Spleen (tissue), 11 donors: ENCODE measurements at regions not wholly inside any gene's neighbourhood (a gene's known extent, or its start where the extent isn't known, plus 50 kb on each side); places are given as distances from the start of the nearest gene placed in this dataset.

Source experiments
- DNase-seq: peaks from one replicate; pipeline ENCODE4 v3.0.0-alpha.2; 2020
- H3K27ac ChIP-seq, 8 donors: fragments of 200-600 bp; sonication (generic) in 7 of 8; 1 replicate in 4 of 8; 2 replicates in 4 of 8; pipeline versions ENCODE4 v1.5.0 to v1.8.0; 2016 to 2021; ENCODE audit warnings: inconsistent platforms in 4 of 8, mild to moderate bottlenecking in 4 of 8, moderate library complexity in 1 of 8
- H3K27me3 ChIP-seq, 7 donors: fragments of 200-600 bp; sonication (generic) in 6 of 7; replicated peaks in 1 of 7; 1 replicate in 4 of 7; 2 replicates in 3 of 7; pipeline versions ENCODE4 v1.5.0 to v1.8.0; 2016 to 2021; ENCODE audit warnings: inconsistent platforms in 3 of 7, mild to moderate bottlenecking in 1 of 7
- H3K36me3 ChIP-seq, 6 donors: fragments of 200-600 bp; sonication (generic) in 5 of 6; 1 replicate in 4 of 6; 2 replicates in 2 of 6; pipeline versions ENCODE4 v1.5.0 to v1.8.0; 2016 to 2021; ENCODE audit warnings: inconsistent platforms in 2 of 6
- H3K4me1 ChIP-seq, 6 donors: fragments of 200-600 bp; sonication (generic) in 5 of 6; 1 replicate in 3 of 6; 2 replicates in 3 of 6; pipeline versions ENCODE4 v1.5.0 to v1.8.0; 2016 to 2021; ENCODE audit warnings: inconsistent platforms in 3 of 6
- H3K4me3 ChIP-seq, 8 donors: fragments of 200-600 bp; sonication (generic) in 7 of 8; 1 replicate in 4 of 8; 2 replicates in 4 of 8; pipeline versions ENCODE4 v1.5.0 to v1.8.0; 2016 to 2021; ENCODE audit warnings: inconsistent platforms in 4 of 8, mild to moderate bottlenecking in 4 of 8, moderate library complexity in 2 of 8
- H3K9me3 ChIP-seq, 8 donors: fragments of 200-600 bp; sonication (generic) in 7 of 8; 1 replicate in 4 of 8; 2 replicates in 4 of 8; pipeline versions ENCODE4 v1.5.0 to v1.8.0; 2016 to 2021; ENCODE audit warnings: inconsistent platforms in 4 of 8
- CTCF ChIP-seq, 11 experiments: fragments of 200-600 bp in 7 of 11; fragments of 450-650 bp in 4 of 11; sonication (generic) in 4 of 11; IDR thresholded peaks in 8 of 11; conservative IDR thresholded peaks in 3 of 11; 1 replicate in 7 of 11; 2 replicates in 4 of 11; pipeline versions ENCODE4 v1.4.0 to v1.8.0; 2016 to 2021; ENCODE audit warnings: antibody characterized with exemption in 11 of 11, inconsistent platforms in 4 of 11, mild to moderate bottlenecking in 1 of 11
- POLR2A ChIP-seq, 3 donors: fragments of 450-650 bp; IDR thresholded peaks; one replicate each; pipeline ENCODE4 v1.5.1; 2017; ENCODE audit warnings: antibody characterized with exemption in 3 of 3, mild to moderate bottlenecking in 1 of 3
- POLR2AphosphoS5 ChIP-seq, 3 donors: sonication (generic); formaldehyde crosslinking; IDR thresholded peaks; one replicate each; pipeline ENCODE4 v1.5.1; 2017; ENCODE audit warnings: antibody characterized with exemption in 3 of 3
- WGBS, 5 donors: extraction: QIAGEN DNeasy Blood & Tissue Kit in 3 of 5; methylation state at CpG; one replicate each; pipeline versions ENCODE4 v1.1.5 to v1.1.7; 2013 to 2018; 5-methylcytosine and 5-hydroxymethylcytosine counted together
- intact Hi-C: fragments of 100-400 bp; cut with DNase I; formaldehyde crosslinking; loops from one replicate; pipeline ENCODE4 v1.15.0; 2023; ENCODE audit warnings: low total_unique reads
- donor health status: healthy with polysubstance abuse.
- donor health status: DM: no; HTN: no; CAD: no; lungs with moderate emphysema.
- donor health status: DM: no; HTN: no; CAD: no.
- donor health status: Bipolar disorder and iron deficiency.
- donor health status: healthy.
- donor health status: DM: no; HTN: no; CAD: no.
- donor health status: DM: yes; HTN: yes; CAD: no.

- no peak overlapping the region for H3K27ac ChIP-seq
- TF ChIP-seq CTCF (IDR thresholded peaks at IDR 0.05 in 8 of 11, conservative IDR thresholded peaks at IDR 0.05 in 3 of 11) = no peak
- no peak for TF ChIP-seq POLR2A (IDR thresholded peaks at IDR 0.05)
- TF ChIP-seq POLR2AphosphoS5 (IDR thresholded peaks at IDR 0.05) = no peak
These were observed 145.3 kb upstream of the ADAMTS5 start for GRCh38 chr21:27112186-27112585.

GRCh38 chr21:27110956-27111355 is 144.1 kb upstream of the ADAMTS5 start:
- Histone ChIP-seq H3K36me3 (no peaks in the 10 kb centered on the region), H3K4me1 (no peaks in the 10 kb centered on the region), H3K4me3 (no peak overlapping the region), H3K27me3 (no peaks in the 10 kb centered on the region), H3K27ac (no peak overlapping the region), H3K9me3 (no peaks in the 10 kb centered on the region)
- intact Hi-C loops = no loop called here
- 38 to 69% (median 60%) methylated on average over 2 of the region's 2 CpGs for WGBS, 5 donors
- no peak for TF ChIP-seq CTCF (IDR thresholded peaks at IDR 0.05 in 8 of 11, conservative IDR thresholded peaks at IDR 0.05 in 3 of 11)
- no peak for TF ChIP-seq POLR2AphosphoS5 (IDR thresholded peaks at IDR 0.05)
- TF ChIP-seq POLR2A (IDR thresholded peaks at IDR 0.05) = no peak
- no peak for DNase-seq

More at GRCh38 chr21:27112186-27112585, 145.3 kb upstream of the ADAMTS5 start:
- no peak overlapping the region for H3K4me3 ChIP-seq
- H3K27me3 ChIP-seq = no peaks in the 10 kb centered on the region
- H3K36me3 ChIP-seq = no peaks in the 10 kb centered on the region
- intact Hi-C loops = no loop called here
- no peak for DNase-seq
- H3K4me1 ChIP-seq = no peaks in the 10 kb centered on the region
- no peaks in the 10 kb centered on the region for H3K9me3 ChIP-seq

DNA sequence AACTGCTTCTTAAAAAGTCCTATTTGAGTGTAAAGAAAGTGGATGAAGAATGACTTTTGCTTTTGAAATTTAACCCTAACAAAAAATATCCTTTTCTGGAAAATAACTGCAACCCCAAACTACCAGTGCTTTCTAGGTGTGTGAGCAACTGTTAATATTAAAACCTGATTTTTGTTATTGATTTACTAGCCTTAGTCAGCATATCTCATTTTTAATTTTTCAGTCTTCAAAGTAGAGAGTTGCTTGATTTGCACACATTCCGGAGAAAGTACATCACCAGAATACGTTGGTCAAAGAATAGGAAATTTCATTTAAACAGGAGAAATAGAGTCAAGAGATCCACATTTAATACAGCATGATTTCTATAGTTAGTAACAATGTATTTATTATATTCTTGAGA is 141.8 kb upstream of the ADAMTS5 start:
- WGBS, 5 donors = 55 to 94% (median 79%) methylated on average over 2 of the region's 2 CpGs
- no peak overlapping the region for H3K27ac ChIP-seq
- H3K4me1 ChIP-seq = no peaks in the 10 kb centered on the region
- DNase-seq = no peak
- intact Hi-C loops = no loop called here
- no peak overlapping the region for H3K4me3 ChIP-seq
- H3K9me3 ChIP-seq = no peaks in the 10 kb centered on the region
- no peaks in the 10 kb centered on the region for H3K36me3 ChIP-seq
- H3K27me3 ChIP-seq = no peaks in the 10 kb centered on the region
- no peak for TF ChIP-seq CTCF (IDR thresholded peaks at IDR 0.05 in 8 of 11, conservative IDR thresholded peaks at IDR 0.05 in 3 of 11)

GRCh38 chr21:27108228-27108627 is 141.3 kb upstream of the ADAMTS5 start:
- Histone ChIP-seq H3K27me3 (no peaks in the 10 kb centered on the region), H3K4me1 (no peaks in the 10 kb centered on the region), H3K27ac (no peak overlapping the region), H3K4me3 (no peak overlapping the region), H3K9me3 (no peaks in the 10 kb centered on the region), H3K36me3 (no peaks in the 10 kb centered on the region)
- no peak for TF ChIP-seq POLR2A (IDR thresholded peaks at IDR 0.05)
- TF ChIP-seq CTCF (IDR thresholded peaks at IDR 0.05 in 8 of 11, conservative IDR thresholded peaks at IDR 0.05 in 3 of 11) = no peak
- TF ChIP-seq POLR2AphosphoS5 (IDR thresholded peaks at IDR 0.05) = no peak
- WGBS, 5 donors = 57 to 79% (median 77%) methylated on average over 1 of the region's 1 CpG
- intact Hi-C loops = no loop called here
- DNase-seq = no peak
